NCI-H2029 treated with DMSO at 0.1 percent for 48 hours (cell line): ENCODE measurements at regions not wholly inside any gene's neighbourhood (a gene's known extent, or its start where the extent isn't known, plus 50 kb on each side); places are given as distances from the start of the nearest gene placed in this dataset.

Experiments
- DNase-seq: peaks from one replicate; lab custom pipeline; 2025; lab: John Stamatoyannopoulos, UW

- DNase-seq: no peak
Observed at GRCh38 chr10:44477046-44477425, 92.1 kb upstream of the CXCL12 start.

- DNase-seq: no peak
Observed at GRCh38 chr10:44478040-44478439, 93.1 kb upstream of the CXCL12 start.

GRCh38 chr10:44478876-44479705 lies 94.2 kb upstream of the CXCL12 start:
- DNase-seq: no peak

- DNase-seq: no peak
Observed at GRCh38 chr10:44492678-44493077, 107.8 kb upstream of the CXCL12 start.

GRCh38 chr10:44498222-44498621 lies 113.3 kb upstream of the CXCL12 start:
- DNase-seq: no peak

- no peak for DNase-seq
Observed at GRCh38 chr10:44500451-44500850, 115.6 kb upstream of the CXCL12 start.

GRCh38 chr10:44506386-44506785 lies 121.5 kb upstream of the CXCL12 start:
- no peak for DNase-seq

GRCh38 chr10:44510379-44511115 lies 125.7 kb upstream of the CXCL12 start:
- DNase-seq: no peak

GRCh38 chr10:44511166-44511565 lies 126.3 kb upstream of the CXCL12 start:
- no peak for DNase-seq

- no peak for DNase-seq
Observed at GRCh38 chr10:44511601-44512000, 126.7 kb upstream of the CXCL12 start.

GRCh38 chr10:44512431-44513022 lies 127.6 kb upstream of the CXCL12 start:
- DNase-seq: no peak

- DNase-seq: no peak
Observed at GRCh38 chr10:44513591-44513990, 128.7 kb upstream of the CXCL12 start.

GRCh38 chr10:44516891-44517290 lies 132.0 kb upstream of the CXCL12 start:
- DNase-seq: no peak

GRCh38 chr10:44517635-44518034 lies 132.7 kb upstream of the CXCL12 start:
- no peak for DNase-seq

GRCh38 chr10:44519361-44519760 lies 134.5 kb upstream of the CXCL12 start:
- no peak for DNase-seq

GRCh38 chr10:44520651-44521050 lies 135.8 kb upstream of the CXCL12 start:
- no peak for DNase-seq

GRCh38 chr10:44539178-44539577 lies 154.3 kb upstream of the CXCL12 start:
- no peak for DNase-seq

- DNase-seq: no peak
Observed at GRCh38 chr10:44552726-44553125, 167.8 kb upstream of the CXCL12 start.

- no peak for DNase-seq
Observed at GRCh38 chr10:44557596-44558191, 172.8 kb upstream of the CXCL12 start.

GRCh38 chr10:44558521-44558920 lies 173.6 kb upstream of the CXCL12 start:
- DNase-seq: no peak

- DNase-seq: no peak
Observed at GRCh38 chr10:44564361-44564760, 179.5 kb upstream of the CXCL12 start.

GRCh38 chr10:44564790-44565189 lies 179.9 kb upstream of the CXCL12 start:
- DNase-seq: no peak

GRCh38 chr10:44566786-44567185 lies 181.9 kb upstream of the CXCL12 start:
- no peak for DNase-seq
